Adrenal gland (tissue), 5 donors: ENCODE measurements at regions not wholly inside any gene's neighbourhood (a gene's known extent, or its start where the extent isn't known, plus 50 kb on each side); places are given as distances from the start of the nearest gene placed in this dataset.

ENCODE experiments used
- POLR2A ChIP-seq, 2 donors: fragments of 450-650 bp; IDR thresholded peaks; one replicate each; pipeline ENCODE4 v1.6.1; 2017; ENCODE audit warnings: antibody characterized with exemption in 2 of 2, mild to moderate bottlenecking in 2 of 2, moderate library complexity in 1 of 2
- TF ChIP-seq, protein P1 (sequence below), 6 experiments: fragments of 450-650 bp in 4 of 6; fragments of 200-600 bp in 2 of 6; sonication (generic) in 1 of 6; IDR thresholded peaks; 1 replicate in 5 of 6; 2 replicates in 1 of 6; pipeline versions ENCODE4 v1.5.1 to v1.8.0; 2016 to 2021; ENCODE audit warnings: antibody characterized with exemption in 6 of 6, mild to moderate bottlenecking in 2 of 6, moderate library complexity in 1 of 6
- donor health status: DM: no; HTN: no; CAD: no.

DNA sequence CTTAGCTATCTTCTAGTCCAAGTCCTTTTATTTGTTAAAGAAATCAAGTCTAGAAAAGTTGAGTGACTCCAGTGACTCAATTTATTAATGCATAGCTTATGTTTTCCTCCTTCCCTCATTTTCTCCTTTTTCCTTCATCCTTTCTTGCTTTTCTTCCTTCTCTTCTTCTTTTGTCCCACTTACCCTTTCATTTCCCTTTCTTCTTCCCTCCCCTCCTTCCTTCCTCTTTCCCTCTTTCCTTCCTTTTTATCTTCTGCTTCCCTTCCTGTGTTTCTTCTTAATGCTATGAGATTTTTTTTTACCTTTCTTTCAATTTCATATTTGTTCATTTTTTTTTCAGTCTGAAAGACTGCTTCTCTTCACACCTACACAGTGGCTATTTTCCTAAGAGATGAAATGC is 555.5 kb downstream of the PIK3C3 start:
- TF ChIP-seq, protein P1, sequence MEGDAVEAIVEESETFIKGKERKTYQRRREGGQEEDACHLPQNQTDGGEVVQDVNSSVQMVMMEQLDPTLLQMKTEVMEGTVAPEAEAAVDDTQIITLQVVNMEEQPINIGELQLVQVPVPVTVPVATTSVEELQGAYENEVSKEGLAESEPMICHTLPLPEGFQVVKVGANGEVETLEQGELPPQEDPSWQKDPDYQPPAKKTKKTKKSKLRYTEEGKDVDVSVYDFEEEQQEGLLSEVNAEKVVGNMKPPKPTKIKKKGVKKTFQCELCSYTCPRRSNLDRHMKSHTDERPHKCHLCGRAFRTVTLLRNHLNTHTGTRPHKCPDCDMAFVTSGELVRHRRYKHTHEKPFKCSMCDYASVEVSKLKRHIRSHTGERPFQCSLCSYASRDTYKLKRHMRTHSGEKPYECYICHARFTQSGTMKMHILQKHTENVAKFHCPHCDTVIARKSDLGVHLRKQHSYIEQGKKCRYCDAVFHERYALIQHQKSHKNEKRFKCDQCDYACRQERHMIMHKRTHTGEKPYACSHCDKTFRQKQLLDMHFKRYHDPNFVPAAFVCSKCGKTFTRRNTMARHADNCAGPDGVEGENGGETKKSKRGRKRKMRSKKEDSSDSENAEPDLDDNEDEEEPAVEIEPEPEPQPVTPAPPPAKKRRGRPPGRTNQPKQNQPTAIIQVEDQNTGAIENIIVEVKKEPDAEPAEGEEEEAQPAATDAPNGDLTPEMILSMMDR (IDR thresholded peaks at IDR 0.05), result no peak
- TF ChIP-seq POLR2A (IDR thresholded peaks at IDR 0.05), result no peak
